ENCODE measurements at regions not wholly inside any gene's neighbourhood (a gene's known extent, or its start where the extent isn't known, plus 50 kb on each side); places are given as distances from the start of the nearest gene placed in this dataset.

- intact Hi-C loops (cut with DNase I), result no loop called here
- DNase-seq, result no peak
- Histone ChIP-seq H3K27ac (no peak overlapping the region), H3K9me3 (peaks cover 0 to 4% of the 10 kb centered on the region in 2 donors), H3K36me3 (no peaks in the 10 kb centered on the region), H3K4me3 (no peak overlapping the region), H3K27me3 (no peaks in the 10 kb centered on the region), H3K4me1 (no peaks in the 10 kb centered on the region)
- no peak for ATAC-seq
- TF ChIP-seq, protein P1, sequence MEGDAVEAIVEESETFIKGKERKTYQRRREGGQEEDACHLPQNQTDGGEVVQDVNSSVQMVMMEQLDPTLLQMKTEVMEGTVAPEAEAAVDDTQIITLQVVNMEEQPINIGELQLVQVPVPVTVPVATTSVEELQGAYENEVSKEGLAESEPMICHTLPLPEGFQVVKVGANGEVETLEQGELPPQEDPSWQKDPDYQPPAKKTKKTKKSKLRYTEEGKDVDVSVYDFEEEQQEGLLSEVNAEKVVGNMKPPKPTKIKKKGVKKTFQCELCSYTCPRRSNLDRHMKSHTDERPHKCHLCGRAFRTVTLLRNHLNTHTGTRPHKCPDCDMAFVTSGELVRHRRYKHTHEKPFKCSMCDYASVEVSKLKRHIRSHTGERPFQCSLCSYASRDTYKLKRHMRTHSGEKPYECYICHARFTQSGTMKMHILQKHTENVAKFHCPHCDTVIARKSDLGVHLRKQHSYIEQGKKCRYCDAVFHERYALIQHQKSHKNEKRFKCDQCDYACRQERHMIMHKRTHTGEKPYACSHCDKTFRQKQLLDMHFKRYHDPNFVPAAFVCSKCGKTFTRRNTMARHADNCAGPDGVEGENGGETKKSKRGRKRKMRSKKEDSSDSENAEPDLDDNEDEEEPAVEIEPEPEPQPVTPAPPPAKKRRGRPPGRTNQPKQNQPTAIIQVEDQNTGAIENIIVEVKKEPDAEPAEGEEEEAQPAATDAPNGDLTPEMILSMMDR (IDR thresholded peaks at IDR 0.05), result no peak
Observed at GRCh38 chr2:220185766-220186305, 558.4 kb downstream of the SLC4A3 start.

DNA sequence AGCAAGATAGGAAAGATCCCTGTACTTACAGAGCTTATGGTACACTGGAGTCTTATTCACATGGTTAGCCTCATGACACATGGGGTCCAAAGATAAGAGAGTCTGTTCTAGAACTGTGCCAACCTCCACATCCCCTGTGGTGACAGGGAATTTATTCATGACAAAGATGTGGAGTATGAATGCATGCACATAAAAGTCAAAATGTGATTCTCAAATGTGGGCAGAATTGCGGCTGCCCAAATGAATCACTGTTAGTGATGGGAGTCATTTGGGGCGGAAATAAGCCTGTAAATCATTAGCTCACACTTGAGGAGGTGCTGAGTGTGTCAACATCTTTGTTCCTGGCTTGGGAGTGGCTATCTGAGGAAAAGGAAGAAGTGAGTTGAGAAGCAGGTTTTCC lies 560.6 kb downstream of the SLC4A3 start:
- Histone ChIP-seq H3K9me3 (peaks cover 0 to 16% of the 10 kb centered on the region in 2 donors), H3K36me3 (no peaks in the 10 kb centered on the region), H3K4me1 (no peaks in the 10 kb centered on the region), H3K27ac (no peak overlapping the region), H3K4me3 (no peak overlapping the region), H3K27me3 (no peaks in the 10 kb centered on the region)
- TF ChIP-seq, protein P1 (IDR thresholded peaks at IDR 0.05), result no peak
- DNase-seq, result no peak
- peak; percentile 74 for ATAC-seq
- intact Hi-C loops (cut with DNase I), result no loop called here

- no peak for DNase-seq
- no peak overlapping the region for H3K4me3 ChIP-seq
- H3K27ac ChIP-seq, result no peak overlapping the region
- H3K27me3 ChIP-seq, result no peaks in the 10 kb centered on the region
- no peaks in the 10 kb centered on the region for H3K36me3 ChIP-seq
- H3K9me3 ChIP-seq, result peaks cover 0 to 20% of the 10 kb centered on the region in 2 donors
- H3K4me1 ChIP-seq, result no peaks in the 10 kb centered on the region
- intact Hi-C loops (cut with DNase I), result no loop called here
- TF ChIP-seq, protein P1 (IDR thresholded peaks at IDR 0.05), result no peak
- ATAC-seq, result no peak
Observed at GRCh38 chr2:220191031-220191430, 563.6 kb downstream of the SLC4A3 start.

DNA sequence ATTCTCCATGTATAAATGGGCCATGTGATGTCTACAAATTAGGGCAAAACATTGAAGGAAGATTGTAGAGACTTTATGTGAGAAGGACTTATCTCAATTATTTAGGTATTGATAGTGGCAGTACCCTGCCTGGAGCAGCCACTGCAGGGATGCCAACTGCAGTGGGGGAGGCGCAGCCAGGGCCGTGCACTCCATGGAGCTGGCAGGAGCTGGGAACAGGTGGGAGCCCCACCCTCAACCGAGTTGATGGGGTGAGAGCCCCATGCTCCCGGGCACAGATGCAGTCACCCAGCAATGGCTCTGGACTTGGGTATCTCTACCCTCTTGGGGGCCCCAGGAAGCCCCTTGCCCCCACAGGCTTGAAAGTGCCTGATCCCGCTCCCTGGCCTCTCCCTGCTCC lies 564.3 kb downstream of the SLC4A3 start:
- Histone ChIP-seq H3K27ac (no peak overlapping the region), H3K4me3 (no peak overlapping the region), H3K9me3 (peaks cover 0 to 20% of the 10 kb centered on the region in 2 donors), H3K36me3 (no peaks in the 10 kb centered on the region), H3K4me1 (no peaks in the 10 kb centered on the region), H3K27me3 (no peaks in the 10 kb centered on the region)
- TF ChIP-seq, protein P1 (IDR thresholded peaks at IDR 0.05), result no peak
- intact Hi-C loops (cut with DNase I), result no loop called here
- DNase-seq, result peak in 1 of 4 donors; percentile 45
- no peak for ATAC-seq

- DNase-seq, result no peak
- Histone ChIP-seq H3K9me3 (peaks cover 0 to 22% of the 10 kb centered on the region in 2 donors), H3K27ac (no peak overlapping the region), H3K4me1 (no peaks in the 10 kb centered on the region), H3K36me3 (no peaks in the 10 kb centered on the region), H3K27me3 (no peaks in the 10 kb centered on the region), H3K4me3 (no peak overlapping the region)
- TF ChIP-seq, protein P1 (IDR thresholded peaks at IDR 0.05), result no peak
- ATAC-seq, result no peak
- intact Hi-C loops (cut with DNase I), result no loop called here
Observed at GRCh38 chr2:220192994-220193753, 565.7 kb downstream of the SLC4A3 start.
